GM19025 (cell line): ENCODE measurements at regions not wholly inside any gene's neighbourhood (a gene's known extent, or its start where the extent isn't known, plus 50 kb on each side); places are given as distances from the start of the nearest gene placed in this dataset.
"Not testable (repeated sequence)": the region's sequence is repeated elsewhere in the genome, so short reads cannot be mapped to it uniquely, and the experiment has no call there.

ENCODE experiments used
- ATAC-seq: cut with Tn5 transposase; IDR thresholded peaks from one replicate; pipeline ENCODE4 v1.9.1; 2021; ENCODE audit warnings: mild to moderate bottlenecking, low read depth, moderate library complexity; ENCODE audit not compliant: unreplicated experiment

GRCh38 chr1:79150576-79150975 lies 144.0 kb upstream of the ADGRL4 start:
- ATAC-seq = no peak

GRCh38 chr1:79138227-79138626 lies 131.7 kb upstream of the ADGRL4 start:
- not testable (repeated sequence) for ATAC-seq

DNA sequence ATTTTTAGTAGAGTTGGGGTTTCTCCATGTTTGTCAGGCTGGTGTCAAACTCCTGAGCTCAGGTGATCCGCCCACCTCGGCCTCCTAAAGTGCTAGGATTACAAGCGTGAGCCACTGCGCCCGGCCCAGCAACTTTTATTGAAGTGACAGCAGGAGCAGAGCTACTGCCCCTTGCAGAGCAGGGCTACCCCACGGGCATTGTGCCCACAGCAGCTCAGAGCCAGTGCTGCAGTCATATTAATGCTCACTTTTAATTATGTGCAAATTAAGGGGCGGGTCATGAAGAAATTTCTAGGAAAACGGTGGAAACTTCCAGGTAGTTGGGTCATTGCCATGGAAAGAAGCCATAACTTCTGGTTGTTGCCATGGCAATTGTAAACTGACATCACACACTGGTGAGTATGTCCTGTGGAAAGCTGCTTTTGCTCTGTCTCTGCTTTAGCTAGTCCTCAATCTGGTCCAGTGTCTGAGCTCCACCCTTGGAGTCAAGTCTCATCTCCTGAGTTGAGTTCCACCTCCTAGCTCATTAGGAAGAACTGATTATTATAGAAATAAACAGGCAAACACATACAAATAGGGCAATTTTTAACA lies 127.3 kb upstream of the ADGRL4 start:
- ATAC-seq = no peak

DNA sequence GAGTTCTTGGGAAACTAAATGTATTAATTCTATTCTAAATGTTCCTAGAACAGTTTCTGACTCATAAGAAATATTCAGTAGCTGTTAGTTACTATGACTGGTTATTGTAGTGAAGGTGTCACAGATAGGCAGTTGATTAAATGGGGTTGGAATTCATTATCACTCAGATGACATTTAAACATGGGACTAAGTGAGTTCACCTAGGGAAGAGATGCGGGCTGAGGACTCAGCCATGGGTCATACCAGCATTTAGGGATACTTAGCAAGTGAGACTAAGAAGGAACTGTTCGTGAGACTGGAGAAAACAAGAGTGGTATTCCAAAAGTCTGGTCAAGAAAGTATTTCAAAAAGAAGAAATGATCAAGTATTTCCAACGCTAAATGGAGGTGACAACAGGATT lies 125.1 kb upstream of the ADGRL4 start:
- ATAC-seq = no peak

- no peak for ATAC-seq
Observed at GRCh38 chr1:79129914-79130313, 123.4 kb upstream of the ADGRL4 start.

- ATAC-seq = no peak
Observed at GRCh38 chr1:79128722-79129121, 122.2 kb upstream of the ADGRL4 start.

GRCh38 chr1:79124756-79125155 lies 118.2 kb upstream of the ADGRL4 start:
- no peak for ATAC-seq

DNA sequence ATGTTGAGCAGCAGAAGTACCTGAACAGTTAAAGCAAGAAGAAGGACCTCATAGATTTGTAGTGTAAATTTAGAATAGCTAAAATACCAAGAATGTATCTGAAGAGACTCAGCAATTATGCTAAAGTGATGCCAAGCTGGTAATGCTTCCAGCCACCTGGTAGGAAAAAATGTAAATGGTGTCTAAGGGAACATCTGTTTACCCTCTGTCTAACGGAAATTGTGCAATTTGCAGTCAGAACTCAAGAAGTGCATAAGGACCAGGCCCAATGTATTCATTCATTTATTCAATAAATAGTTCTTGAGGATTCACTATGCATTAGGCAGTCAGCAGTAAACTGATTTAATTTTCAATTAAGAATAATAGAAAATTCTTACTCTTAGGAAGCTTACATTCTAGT lies 116.0 kb upstream of the ADGRL4 start:
- no peak for ATAC-seq

GRCh38 chr1:79117376-79117775 lies 110.8 kb upstream of the ADGRL4 start:
- no peak for ATAC-seq

DNA sequence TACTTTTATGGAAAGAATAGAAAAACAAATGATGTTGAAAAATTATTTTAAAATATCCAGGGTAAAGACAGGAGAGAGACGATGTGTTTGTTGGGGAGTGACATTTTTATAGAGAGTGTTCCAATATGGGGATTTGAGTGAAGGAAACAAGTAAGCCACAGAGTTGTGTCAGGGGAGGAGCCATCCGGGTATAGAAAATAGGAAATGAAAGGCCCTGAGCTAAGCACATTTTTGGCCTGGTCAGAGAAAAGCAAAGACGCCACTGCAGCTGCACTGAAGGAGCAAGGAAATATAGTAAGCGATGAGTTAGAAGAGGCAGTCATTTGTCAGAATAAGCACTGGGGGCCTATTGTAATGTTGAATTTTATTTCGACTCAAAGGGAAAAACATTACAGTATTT lies 107.3 kb upstream of the ADGRL4 start:
- ATAC-seq = no peak

- no peak for ATAC-seq
Observed at GRCh38 chr1:79110749-79111148, 104.2 kb upstream of the ADGRL4 start.

DNA sequence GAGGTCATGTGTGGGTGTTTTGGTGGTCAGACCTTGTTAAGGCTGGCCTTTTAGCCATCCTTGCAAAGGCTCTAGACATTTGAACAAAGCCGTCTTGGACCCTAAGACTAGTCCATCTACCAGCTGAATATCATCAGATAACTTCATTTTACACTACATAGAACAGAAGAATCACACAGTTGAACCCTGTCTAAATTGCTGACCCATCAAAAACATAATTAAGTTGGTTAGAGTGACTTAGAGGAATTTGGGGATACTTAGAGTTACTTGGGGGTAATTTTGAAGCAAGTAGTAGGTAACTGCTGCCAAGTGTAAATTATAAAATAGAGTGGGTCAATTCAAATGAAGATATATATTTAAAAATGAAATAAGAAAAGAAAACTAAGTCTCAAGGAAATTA lies 102.9 kb upstream of the ADGRL4 start:
- ATAC-seq = no peak

DNA sequence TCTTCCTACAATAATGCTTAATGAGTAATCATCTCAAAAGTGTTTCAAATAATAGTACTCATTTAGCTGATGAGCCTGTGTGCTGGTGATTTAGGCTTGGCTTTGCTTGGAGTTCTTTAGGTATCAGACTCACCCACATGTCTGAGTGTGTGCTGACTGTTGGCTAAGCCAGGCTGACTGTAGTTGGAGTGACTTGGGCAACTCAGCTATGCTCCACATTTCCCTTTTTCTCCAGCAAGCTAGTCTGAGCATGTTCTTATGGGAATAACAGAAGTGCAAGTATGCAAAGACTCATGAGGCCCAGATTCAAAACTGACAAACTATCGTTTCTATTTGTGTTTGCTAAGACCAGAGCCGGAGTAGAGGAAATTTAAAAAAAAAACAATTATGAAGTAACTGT lies 99.0 kb upstream of the ADGRL4 start:
- no peak for ATAC-seq

DNA sequence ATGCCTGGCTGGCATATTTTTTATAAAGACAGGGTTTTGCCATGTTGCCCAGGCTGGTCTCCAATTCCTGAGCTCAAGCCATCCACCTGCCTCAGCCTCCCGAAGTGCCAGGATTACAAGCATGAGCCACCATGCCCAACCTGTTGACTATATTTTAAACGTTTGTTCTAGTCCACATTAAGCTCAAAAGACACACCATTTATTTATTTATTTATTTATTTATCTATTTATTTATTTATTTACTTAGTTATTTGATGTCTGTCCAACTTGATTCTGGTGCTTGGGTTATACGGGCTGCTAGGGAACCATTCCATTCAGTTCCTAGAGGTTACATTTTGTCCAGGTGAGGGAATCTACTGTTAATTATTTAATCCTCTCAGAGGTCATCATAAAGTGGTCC lies 98.1 kb upstream of the ADGRL4 start:
- ATAC-seq = no peak

- no peak for ATAC-seq
Observed at GRCh38 chr1:79100385-79100784, 93.9 kb upstream of the ADGRL4 start.

DNA sequence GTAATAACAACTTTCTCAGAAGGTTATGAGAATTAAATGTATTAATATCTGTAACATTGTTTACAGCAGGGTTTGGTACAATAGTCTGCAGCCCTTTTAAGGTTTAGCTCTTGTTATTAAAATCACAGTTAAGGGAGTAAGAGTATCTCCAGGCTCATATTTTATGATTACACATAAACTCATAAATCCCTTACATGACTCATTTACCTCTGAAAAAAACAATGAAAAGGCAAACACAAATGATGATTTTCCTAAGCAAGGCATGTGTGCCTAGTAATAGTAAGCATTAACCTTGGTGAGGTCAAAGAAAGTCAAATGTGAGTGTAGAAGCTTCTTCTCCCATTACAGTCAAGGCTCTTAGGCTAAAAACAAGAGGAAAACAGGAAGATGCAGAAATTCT lies 84.5 kb upstream of the ADGRL4 start:
- ATAC-seq = no peak

DNA sequence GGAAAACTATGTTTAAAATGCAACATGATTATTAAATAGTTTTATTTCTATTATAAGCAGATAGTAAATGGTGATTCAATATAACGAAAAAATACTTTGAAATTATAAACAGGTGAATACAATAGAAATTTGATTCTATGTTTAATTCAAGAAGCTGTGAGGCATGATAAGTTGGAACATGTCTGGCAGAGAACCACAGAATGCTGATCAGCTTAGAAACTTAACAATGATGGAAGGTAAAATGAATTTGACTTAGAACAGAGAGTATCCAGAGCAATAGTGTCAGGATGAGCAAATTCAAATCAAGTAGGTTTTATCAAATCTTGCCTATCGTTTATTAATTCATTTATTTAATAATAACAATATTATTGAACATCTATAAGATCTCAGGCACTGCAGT lies 83.4 kb upstream of the ADGRL4 start:
- ATAC-seq = no peak

GRCh38 chr1:79082233-79082632 lies 75.7 kb upstream of the ADGRL4 start:
- no peak for ATAC-seq

- no peak for ATAC-seq
Observed at GRCh38 chr1:79079770-79080169, 73.2 kb upstream of the ADGRL4 start.

GRCh38 chr1:79074975-79075374 lies 68.4 kb upstream of the ADGRL4 start:
- no peak for ATAC-seq

GRCh38 chr1:79069828-79070227 lies 63.3 kb upstream of the ADGRL4 start:
- no peak for ATAC-seq

DNA sequence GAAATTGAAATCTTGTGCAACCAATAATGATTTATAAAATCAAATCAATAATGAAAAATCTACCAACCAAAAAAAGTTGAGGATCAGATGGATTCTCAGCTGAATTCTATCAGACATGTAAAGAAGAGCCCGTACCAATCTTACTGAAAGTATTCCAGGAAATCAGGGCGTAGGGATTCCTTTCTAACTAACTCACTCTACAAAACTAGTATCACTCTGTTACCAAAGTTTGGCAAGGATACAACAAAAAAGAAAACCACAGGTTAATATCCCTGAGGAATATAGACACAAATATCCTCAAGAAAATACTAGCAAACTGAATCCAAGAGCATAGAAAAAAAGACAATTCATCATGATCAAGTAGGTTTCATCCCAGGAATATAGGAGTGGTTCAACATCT lies 52.8 kb upstream of the ADGRL4 start:
- no peak for ATAC-seq
